Upper lobe of left lung (tissue), 4 donors: ENCODE measurements at regions not wholly inside any gene's neighbourhood (a gene's known extent, or its start where the extent isn't known, plus 50 kb on each side); places are given as distances from the start of the nearest gene placed in this dataset.
"Not testable (repeated sequence)": the region's sequence is repeated elsewhere in the genome, so short reads cannot be mapped to it uniquely, and the experiment has no call there.

Experiments
- CTCF ChIP-seq, 6 experiments: fragments of 450-650 bp in 4 of 6; fragments of 200-600 bp in 2 of 6; sonication (generic) in 2 of 6; IDR thresholded peaks; one replicate each; pipeline ENCODE4 v1.5.1; 2016 to 2019; ENCODE audit warnings: antibody characterized with exemption in 6 of 6
- POLR2A ChIP-seq, 4 donors: fragments of 450-650 bp; IDR thresholded peaks; one replicate each; pipeline ENCODE4 v1.5.1; 2016 to 2017; ENCODE audit warnings: antibody characterized with exemption in 4 of 4, mild to moderate bottlenecking in 2 of 4

GRCh38 chr6:60471426-60471825 is 1814.6 kb downstream of the KHDRBS2 start:
- not testable (repeated sequence) for TF ChIP-seq POLR2A, CTCF (IDR thresholded peaks at IDR 0.05)
